Activated T-helper 1 cell treated with anti-CD3 and anti-CD28 coated beads, Interleukin-12 subunit alpha, Interleukin-12 subunit beta, Interleukin-2, Interleukin-4 antibody, amounts not matched to agents 30 ng/mL and 10 ng/mL and 1 ng/mL, durations not matched to agents 14 hours and 24 hours and 36 hours (primary cell): ENCODE measurements at regions not wholly inside any gene's neighbourhood (a gene's known extent, or its start where the extent isn't known, plus 50 kb on each side); places are given as distances from the start of the nearest gene placed in this dataset.

Experiments
- DNase-seq: peaks from one replicate; pipeline ENCODE4 v3.0.0; 2021; ENCODE audit warnings: low spot score
- H3K27ac Mint-ChIP-seq: one replicate; pipeline ENCODE4 v1.8.0; 2021; ENCODE audit warnings: mild to moderate bottlenecking, mixed read lengths
- H3K27me3 Mint-ChIP-seq: one replicate; pipeline ENCODE4 v1.8.0; 2022; ENCODE audit warnings: mild to moderate bottlenecking, moderate library complexity, mixed read lengths; ENCODE audit not compliant: insufficient read depth
- H3K36me3 Mint-ChIP-seq: one replicate; pipeline ENCODE4 v1.8.0; 2021; ENCODE audit warnings: low read depth, mixed read lengths
- H3K4me1 Mint-ChIP-seq: one replicate; pipeline ENCODE4 v1.8.0; 2021; ENCODE audit warnings: low read depth, mixed read lengths
- H3K4me3 Mint-ChIP-seq: one replicate; pipeline ENCODE4 v1.8.0; 2021; ENCODE audit warnings: mild to moderate bottlenecking, moderate library complexity, mixed read lengths
- H3K9me3 Mint-ChIP-seq: one replicate; pipeline ENCODE4 v1.8.0; 2021; ENCODE audit warnings: mixed read lengths
- intact Hi-C: fragments of 100-400 bp; cut with micrococcal nuclease; formaldehyde crosslinking; loops from one replicate; pipeline ENCODE4 v1.15.1; 2024

DNA sequence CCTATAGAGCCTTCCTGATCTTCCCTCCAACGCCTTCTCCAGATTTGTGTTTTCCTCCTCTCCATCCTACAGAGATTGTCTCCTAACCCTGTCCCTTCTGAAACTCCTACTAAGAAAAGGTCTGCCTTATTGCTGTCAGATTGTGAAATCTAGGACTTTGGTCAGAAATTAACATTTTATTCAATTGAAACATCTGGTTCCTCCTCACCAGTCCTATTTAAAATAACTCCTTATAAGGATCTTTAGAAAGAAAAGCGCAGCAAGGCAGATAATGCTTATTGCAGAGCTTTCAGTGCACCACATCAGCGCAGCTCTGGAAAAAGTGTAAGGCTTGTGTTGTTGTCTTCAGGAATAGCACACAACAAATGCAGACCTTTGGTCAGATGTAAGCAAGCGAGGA, 477.8 kb upstream of the CHST9 start:
- Mint-ChIP-seq H3K27me3 (peaks cover 2% of the 10 kb centered on the region), H3K27ac (no peak overlapping the region), H3K4me1 (no peaks in the 10 kb centered on the region), H3K4me3 (no peak overlapping the region), H3K9me3 (no peaks in the 10 kb centered on the region), H3K36me3 (no peaks in the 10 kb centered on the region)
- intact Hi-C loops, result no loop called here
- DNase-seq, result no peak

DNA sequence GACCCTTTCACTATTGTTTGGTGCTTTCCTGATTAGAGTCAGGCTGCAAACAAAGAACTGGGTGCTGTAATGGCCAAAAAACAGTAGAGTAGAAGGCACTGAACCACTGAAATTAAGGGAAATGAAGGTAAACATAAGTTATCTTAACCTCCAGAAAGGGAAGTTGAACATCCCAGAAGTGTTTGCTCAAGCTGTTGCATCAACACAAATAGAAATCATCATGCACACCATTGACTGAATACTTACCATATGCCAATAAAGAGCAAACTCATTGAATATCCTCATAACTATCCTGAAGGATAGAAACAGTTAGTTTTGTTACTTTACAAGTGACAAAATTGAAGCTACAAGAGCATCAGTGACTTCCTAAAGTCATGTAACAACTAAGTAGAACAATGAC, 477.4 kb upstream of the CHST9 start:
- intact Hi-C loops, result no loop called here
- Mint-ChIP-seq H3K36me3 (no peaks in the 10 kb centered on the region), H3K4me1 (no peaks in the 10 kb centered on the region), H3K27ac (no peak overlapping the region), H3K9me3 (no peaks in the 10 kb centered on the region), H3K27me3 (peaks cover 2% of the 10 kb centered on the region), H3K4me3 (no peak overlapping the region)
- no peak for DNase-seq

DNA sequence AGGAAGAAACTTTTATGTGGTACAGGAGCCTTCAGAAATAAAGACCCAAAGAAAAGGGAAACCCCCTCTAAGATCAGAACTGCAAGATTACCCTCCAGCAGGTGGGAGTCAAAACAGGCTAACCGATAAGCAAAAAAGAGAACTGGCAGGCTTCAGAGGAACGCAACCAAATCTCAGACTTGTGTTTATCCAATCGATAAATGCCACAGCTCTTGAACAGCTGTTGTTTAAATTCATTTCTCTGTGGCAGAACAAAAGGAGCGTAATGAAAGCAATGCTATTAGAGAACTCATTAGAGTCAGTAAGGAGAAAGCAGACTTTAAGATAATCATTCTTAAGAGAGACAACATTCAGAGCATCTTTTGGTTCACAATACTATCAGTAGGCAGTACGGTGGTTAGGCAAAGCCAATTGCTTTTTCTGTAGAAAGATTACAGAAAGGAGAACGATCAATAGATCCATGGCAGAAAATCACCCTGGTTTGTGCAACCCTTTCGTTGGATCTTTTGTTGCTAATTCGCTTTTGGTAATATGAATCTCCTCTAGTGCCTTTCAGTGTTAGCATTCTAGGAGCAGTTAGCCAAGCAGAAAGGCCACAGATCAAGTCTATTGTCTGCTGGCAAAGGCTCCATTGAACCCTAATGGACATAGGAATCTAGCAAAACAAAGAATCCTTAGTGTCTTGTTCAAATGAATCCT, 476.4 kb upstream of the CHST9 start:
- Mint-ChIP-seq H3K27me3 (peaks cover 2% of the 10 kb centered on the region), H3K4me3 (no peak overlapping the region), H3K9me3 (no peaks in the 10 kb centered on the region), H3K4me1 (no peaks in the 10 kb centered on the region), H3K36me3 (no peaks in the 10 kb centered on the region), H3K27ac (no peak overlapping the region)
- no peak for DNase-seq
- intact Hi-C loops, result no loop called here

DNA sequence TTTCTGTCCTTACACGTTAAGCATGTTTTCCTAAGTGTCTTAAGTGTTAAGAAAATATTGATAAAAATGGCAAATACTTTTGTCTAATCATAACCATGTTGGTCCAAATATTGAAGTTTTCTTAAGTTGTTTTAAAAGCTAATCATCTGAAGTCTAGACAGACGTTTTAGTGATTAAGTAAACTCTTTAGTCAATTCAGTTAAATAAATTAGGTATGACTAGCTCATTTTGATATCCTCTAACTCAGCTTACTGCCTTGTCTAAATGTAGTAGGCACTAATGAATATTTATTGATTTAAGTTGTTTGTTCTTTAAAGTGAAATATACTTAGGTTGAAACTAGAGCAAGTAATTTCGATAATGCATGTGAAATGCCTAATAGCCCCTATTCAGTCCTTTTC, 471.8 kb upstream of the CHST9 start:
- intact Hi-C loops, result no loop called here
- Mint-ChIP-seq H3K36me3 (no peaks in the 10 kb centered on the region), H3K4me3 (no peak overlapping the region), H3K27me3 (peaks cover 2% of the 10 kb centered on the region), H3K9me3 (no peaks in the 10 kb centered on the region), H3K4me1 (no peaks in the 10 kb centered on the region), H3K27ac (no peak overlapping the region)
- DNase-seq, result no peak

DNA sequence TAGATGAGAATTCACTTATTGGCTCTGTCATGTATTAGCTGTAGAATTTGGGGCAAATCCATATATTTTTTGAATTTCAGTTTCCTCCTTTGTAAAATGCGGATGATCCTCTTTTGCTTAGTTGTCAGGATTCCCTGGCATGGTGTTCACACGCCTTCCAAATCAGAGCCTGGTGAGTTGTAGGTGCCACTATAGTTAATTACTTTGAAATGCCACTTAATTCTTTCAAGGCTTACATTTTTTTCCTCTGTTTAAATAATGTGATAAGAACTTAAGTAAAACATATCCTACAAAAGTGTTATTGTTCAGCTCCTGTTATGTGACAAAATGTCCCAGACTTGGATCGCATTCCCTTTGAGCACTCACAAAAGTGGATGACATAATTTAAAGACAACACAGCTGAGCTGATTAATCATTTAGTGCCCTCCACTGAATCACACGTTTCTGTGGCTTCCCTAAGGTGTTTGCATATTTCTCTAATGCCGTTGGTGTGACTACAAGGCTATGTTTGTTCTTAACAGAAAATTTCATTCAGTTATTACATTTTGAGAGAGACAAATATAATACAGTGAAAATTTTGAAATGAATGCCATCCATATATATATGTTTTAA, 471.2 kb upstream of the CHST9 start:
- Mint-ChIP-seq H3K36me3 (no peaks in the 10 kb centered on the region), H3K4me1 (no peaks in the 10 kb centered on the region), H3K27ac (no peak overlapping the region), H3K27me3 (peaks cover 2% of the 10 kb centered on the region), H3K4me3 (no peak overlapping the region), H3K9me3 (no peaks in the 10 kb centered on the region)
- intact Hi-C loops, result no loop called here
- DNase-seq, result no peak

DNA sequence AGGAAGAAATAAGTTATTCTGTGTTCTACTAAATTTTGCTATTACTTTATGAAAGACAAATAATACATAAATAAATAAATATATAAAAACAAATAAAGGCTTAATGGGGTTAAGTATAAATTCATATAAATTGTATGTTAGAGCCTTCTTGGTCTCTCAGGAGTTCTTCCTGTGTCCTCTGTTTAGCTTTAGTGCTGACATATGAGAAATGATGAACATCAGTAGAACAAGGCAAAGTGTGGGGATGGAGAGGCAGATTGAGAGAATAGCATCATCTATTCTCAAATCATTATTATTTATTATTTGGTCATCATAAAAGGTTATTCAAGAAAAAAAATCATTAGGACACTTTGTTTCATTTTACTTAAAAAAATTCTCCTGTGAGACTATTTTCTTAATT, 468.1 kb upstream of the CHST9 start:
- no peak for DNase-seq
- Mint-ChIP-seq H3K4me1 (no peaks in the 10 kb centered on the region), H3K27ac (no peak overlapping the region), H3K27me3 (no peaks in the 10 kb centered on the region), H3K4me3 (no peak overlapping the region), H3K36me3 (no peaks in the 10 kb centered on the region), H3K9me3 (no peaks in the 10 kb centered on the region)
- intact Hi-C loops, result no loop called here

DNA sequence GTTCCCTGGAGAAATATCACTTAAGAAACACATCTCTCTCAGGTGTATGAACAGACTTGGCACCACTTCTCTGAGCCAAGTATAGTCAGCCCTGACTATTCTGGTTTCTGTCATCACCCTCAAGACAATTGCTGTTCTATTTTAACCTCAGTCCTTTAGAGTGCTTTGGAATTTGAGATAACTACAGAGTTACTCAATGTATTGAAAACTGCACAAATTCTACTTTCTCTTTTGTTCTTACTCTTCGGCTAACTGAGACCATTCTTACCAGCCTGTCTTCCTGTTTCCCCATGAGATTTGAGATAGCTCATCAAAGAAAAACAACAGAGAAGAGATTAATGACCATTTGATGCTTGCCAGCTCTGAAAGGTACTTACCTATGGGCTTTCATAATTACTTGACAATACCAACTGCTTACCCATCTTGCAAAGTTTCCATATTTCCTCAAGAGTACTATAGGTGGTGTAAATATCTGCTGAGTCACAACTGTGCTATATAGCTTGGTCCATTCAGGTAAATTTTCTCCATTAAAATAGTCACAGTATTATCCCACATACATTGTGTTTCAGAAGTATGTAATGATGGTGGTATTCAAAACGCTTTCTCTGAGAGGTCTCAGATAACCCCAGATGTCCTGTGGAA, 467.5 kb upstream of the CHST9 start:
- no peaks in the 10 kb centered on the region for H3K27me3 Mint-ChIP-seq
- H3K4me1 Mint-ChIP-seq, result no peaks in the 10 kb centered on the region
- intact Hi-C loops, result no loop called here
- no peaks in the 10 kb centered on the region for H3K9me3 Mint-ChIP-seq
- no peak overlapping the region for H3K27ac Mint-ChIP-seq
- no peak for DNase-seq
- no peaks in the 10 kb centered on the region for H3K36me3 Mint-ChIP-seq
- no peak overlapping the region for H3K4me3 Mint-ChIP-seq

DNA sequence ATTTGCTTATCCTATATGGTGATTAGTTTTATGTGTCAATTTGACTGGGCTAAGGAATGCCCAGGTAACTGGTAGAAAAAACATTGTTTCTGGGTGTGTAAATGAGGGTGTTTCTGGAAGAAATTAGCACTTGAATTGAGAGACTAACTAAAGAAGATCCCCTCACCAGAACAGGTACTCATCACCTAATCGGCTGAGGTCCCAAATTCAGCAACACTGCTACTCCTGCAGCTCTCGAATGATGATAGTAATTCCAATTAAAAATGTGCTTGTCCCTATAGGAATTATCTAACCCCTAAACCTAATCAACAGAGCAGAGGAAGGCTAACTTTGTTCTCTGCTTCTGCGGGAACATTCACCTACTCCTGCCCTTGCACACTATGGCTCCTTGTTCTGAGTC, 464.5 kb upstream of the CHST9 start:
- Mint-ChIP-seq H3K36me3 (no peaks in the 10 kb centered on the region), H3K27ac (no peak overlapping the region)
- intact Hi-C loops, result no loop called here

DNA sequence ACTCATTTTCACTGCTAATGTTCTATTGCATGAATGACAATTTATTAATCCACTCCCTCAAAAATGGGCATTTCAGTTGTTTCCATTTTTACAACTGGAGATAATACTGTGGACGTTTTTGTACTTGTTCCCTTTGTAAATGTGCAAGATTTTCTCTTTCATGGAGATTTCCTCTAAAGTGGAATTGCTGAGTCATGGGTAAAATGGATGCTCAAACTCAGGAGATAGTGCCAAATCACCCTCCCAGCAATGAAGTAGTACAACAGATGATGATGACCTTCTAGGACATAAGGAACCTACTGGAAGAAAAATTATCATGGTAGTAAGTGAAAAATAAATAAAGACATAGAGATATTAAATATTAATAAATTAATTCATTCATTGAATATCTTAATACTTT, 460.8 kb upstream of the CHST9 start:
- H3K4me3 Mint-ChIP-seq, result no peak overlapping the region
- no peaks in the 10 kb centered on the region for H3K27me3 Mint-ChIP-seq
- no peak for DNase-seq
- H3K36me3 Mint-ChIP-seq, result no peaks in the 10 kb centered on the region
- no peaks in the 10 kb centered on the region for H3K4me1 Mint-ChIP-seq
- no peaks in the 10 kb centered on the region for H3K9me3 Mint-ChIP-seq
- intact Hi-C loops, result no loop called here
- no peak overlapping the region for H3K27ac Mint-ChIP-seq

More for the DNA sequence above, 464.5 kb upstream of the CHST9 start:
- H3K4me1 Mint-ChIP-seq, result no peaks in the 10 kb centered on the region
- H3K27me3 Mint-ChIP-seq, result no peaks in the 10 kb centered on the region
- no peaks in the 10 kb centered on the region for H3K9me3 Mint-ChIP-seq
- no peak for DNase-seq
- no peak overlapping the region for H3K4me3 Mint-ChIP-seq

DNA sequence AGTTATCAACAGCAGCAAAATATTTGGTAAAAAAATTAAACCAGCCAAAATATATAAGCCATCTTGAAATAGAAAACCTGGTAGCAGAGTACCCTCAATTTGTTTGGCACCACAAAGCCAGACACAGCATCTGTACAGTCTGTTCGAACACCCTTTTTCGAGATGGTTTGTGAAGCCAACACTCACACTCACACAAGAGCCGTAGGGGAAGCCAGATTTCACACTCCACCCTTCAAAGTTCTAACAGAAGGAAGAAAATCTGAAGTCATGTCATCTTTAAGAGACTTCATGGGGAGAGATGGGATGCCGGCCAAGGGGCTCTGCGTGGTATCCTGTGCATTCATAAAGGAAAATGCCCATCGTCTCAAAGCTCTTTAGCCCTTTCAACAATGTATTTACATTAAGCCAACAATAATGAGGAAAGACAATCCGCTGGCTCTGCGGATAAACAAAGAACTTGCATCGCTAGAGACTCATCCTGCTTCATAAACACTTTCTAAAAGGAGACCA, 451.5 kb upstream of the CHST9 start:
- intact Hi-C loops, result no loop called here
- H3K27me3 Mint-ChIP-seq, result no peaks in the 10 kb centered on the region
- DNase-seq, result no peak
- H3K4me3 Mint-ChIP-seq, result no peak overlapping the region
- no peak overlapping the region for H3K27ac Mint-ChIP-seq
- H3K36me3 Mint-ChIP-seq, result no peaks in the 10 kb centered on the region
- H3K4me1 Mint-ChIP-seq, result no peaks in the 10 kb centered on the region
- peaks cover 4% of the 10 kb centered on the region for H3K9me3 Mint-ChIP-seq

DNA sequence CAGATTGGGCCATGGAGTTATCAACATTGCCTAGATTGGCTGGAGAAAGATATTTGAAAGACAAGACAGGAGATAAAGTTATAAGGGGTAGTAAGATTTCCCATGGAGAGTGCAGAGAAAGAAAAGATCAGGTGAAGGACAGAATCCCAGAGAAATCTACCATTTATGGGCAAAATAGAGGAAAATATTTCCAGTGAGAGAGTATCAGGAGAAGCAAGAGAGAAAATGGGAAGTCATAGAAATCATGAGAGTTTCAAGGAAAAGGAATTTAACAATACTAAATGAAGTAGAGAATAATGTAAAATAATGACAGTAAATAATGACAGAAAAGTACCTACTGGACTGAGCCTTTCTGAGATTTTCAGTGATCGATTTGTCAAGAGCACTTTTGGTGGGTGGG, 447.6 kb upstream of the CHST9 start:
- Mint-ChIP-seq H3K27me3 (no peaks in the 10 kb centered on the region), H3K36me3 (no peaks in the 10 kb centered on the region), H3K4me1 (no peaks in the 10 kb centered on the region), H3K9me3 (peaks cover 4% of the 10 kb centered on the region), H3K27ac (no peak overlapping the region), H3K4me3 (no peak overlapping the region)
- intact Hi-C loops, result no loop called here
- no peak for DNase-seq

DNA sequence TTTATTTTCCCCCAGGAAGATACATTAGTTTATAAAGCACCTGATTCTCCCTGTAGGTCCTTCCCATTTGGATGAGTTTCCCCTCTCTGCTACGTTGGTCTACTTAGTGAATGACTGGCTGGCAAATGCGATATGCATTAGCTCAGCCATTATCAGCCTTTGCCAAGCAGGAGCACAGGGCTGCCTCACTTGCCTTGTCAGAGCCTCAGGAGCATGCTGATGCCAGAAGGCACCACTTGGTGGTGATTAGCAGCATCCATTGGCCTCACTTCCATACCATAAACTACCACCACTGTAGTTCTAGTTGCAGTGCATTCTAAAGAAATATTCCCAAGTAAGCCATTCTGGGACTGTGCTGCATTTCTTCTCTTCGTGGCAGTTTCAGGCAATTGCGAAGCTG, 442.8 kb upstream of the CHST9 start:
- Mint-ChIP-seq H3K4me3 (no peak overlapping the region), H3K9me3 (no peaks in the 10 kb centered on the region), H3K36me3 (no peaks in the 10 kb centered on the region), H3K27me3 (no peaks in the 10 kb centered on the region), H3K27ac (no peak overlapping the region), H3K4me1 (no peaks in the 10 kb centered on the region)
- intact Hi-C loops, result no loop called here
- DNase-seq, result no peak

DNA sequence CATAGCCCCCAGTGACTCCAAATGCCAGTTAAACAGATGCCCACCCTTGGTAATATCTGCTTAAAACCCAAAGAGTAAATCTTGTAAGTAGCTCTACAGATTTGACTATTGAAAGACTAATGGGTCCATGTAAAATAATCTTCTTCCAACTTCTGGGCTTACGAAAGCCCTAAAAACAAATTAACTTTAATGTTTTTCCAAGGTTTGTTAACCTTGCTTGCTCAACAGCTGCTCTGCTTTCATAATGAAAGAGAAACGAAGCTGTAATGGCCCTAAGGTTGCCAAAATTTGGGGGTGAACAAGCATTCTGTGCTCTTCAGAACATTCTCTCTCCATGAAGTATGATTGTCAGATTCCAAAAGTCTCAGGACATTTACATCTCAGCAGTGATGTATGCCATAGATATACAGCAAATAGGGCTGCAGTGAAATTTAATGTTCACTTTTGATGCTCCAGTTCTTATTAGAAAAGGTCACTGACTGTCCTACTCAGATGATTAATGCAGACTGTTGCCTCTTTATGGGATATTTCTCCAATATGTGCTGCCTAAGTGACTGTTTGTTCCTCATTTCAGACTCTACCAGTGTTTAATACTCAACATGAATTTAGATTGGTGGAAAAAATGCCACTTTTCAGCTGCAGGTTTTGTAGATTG, 436.3 kb upstream of the CHST9 start:
- intact Hi-C loops, result no loop called here
- DNase-seq, result no peak
- H3K27me3 Mint-ChIP-seq, result no peaks in the 10 kb centered on the region
- no peaks in the 10 kb centered on the region for H3K36me3 Mint-ChIP-seq
- no peak overlapping the region for H3K27ac Mint-ChIP-seq
- H3K4me3 Mint-ChIP-seq, result no peak overlapping the region
- H3K4me1 Mint-ChIP-seq, result no peaks in the 10 kb centered on the region
- no peaks in the 10 kb centered on the region for H3K9me3 Mint-ChIP-seq
